Spleen (tissue), 11 donors: ENCODE measurements at regions not wholly inside any gene's neighbourhood (a gene's known extent, or its start where the extent isn't known, plus 50 kb on each side); places are given as distances from the start of the nearest gene placed in this dataset.

Experiments used
- DNase-seq: peaks from one replicate; pipeline ENCODE4 v3.0.0-alpha.2; 2020
- H3K27ac ChIP-seq, 8 donors: fragments of 200-600 bp; sonication (generic) in 7 of 8; 1 replicate in 4 of 8; 2 replicates in 4 of 8; pipeline versions ENCODE4 v1.5.0 to v1.8.0; 2016 to 2021; ENCODE audit warnings: inconsistent platforms in 4 of 8, mild to moderate bottlenecking in 4 of 8, moderate library complexity in 1 of 8
- H3K27me3 ChIP-seq, 7 donors: fragments of 200-600 bp; sonication (generic) in 6 of 7; replicated peaks in 1 of 7; 1 replicate in 4 of 7; 2 replicates in 3 of 7; pipeline versions ENCODE4 v1.5.0 to v1.8.0; 2016 to 2021; ENCODE audit warnings: inconsistent platforms in 3 of 7, mild to moderate bottlenecking in 1 of 7
- H3K36me3 ChIP-seq, 6 donors: fragments of 200-600 bp; sonication (generic) in 5 of 6; 1 replicate in 4 of 6; 2 replicates in 2 of 6; pipeline versions ENCODE4 v1.5.0 to v1.8.0; 2016 to 2021; ENCODE audit warnings: inconsistent platforms in 2 of 6
- H3K4me1 ChIP-seq, 6 donors: fragments of 200-600 bp; sonication (generic) in 5 of 6; 1 replicate in 3 of 6; 2 replicates in 3 of 6; pipeline versions ENCODE4 v1.5.0 to v1.8.0; 2016 to 2021; ENCODE audit warnings: inconsistent platforms in 3 of 6
- H3K4me3 ChIP-seq, 8 donors: fragments of 200-600 bp; sonication (generic) in 7 of 8; 1 replicate in 4 of 8; 2 replicates in 4 of 8; pipeline versions ENCODE4 v1.5.0 to v1.8.0; 2016 to 2021; ENCODE audit warnings: inconsistent platforms in 4 of 8, mild to moderate bottlenecking in 4 of 8, moderate library complexity in 2 of 8
- H3K9me3 ChIP-seq, 8 donors: fragments of 200-600 bp; sonication (generic) in 7 of 8; 1 replicate in 4 of 8; 2 replicates in 4 of 8; pipeline versions ENCODE4 v1.5.0 to v1.8.0; 2016 to 2021; ENCODE audit warnings: inconsistent platforms in 4 of 8
- POLR2A ChIP-seq, 3 donors: fragments of 450-650 bp; IDR thresholded peaks; one replicate each; pipeline ENCODE4 v1.5.1; 2017; ENCODE audit warnings: antibody characterized with exemption in 3 of 3, mild to moderate bottlenecking in 1 of 3
- POLR2AphosphoS5 ChIP-seq, 3 donors: sonication (generic); formaldehyde crosslinking; IDR thresholded peaks; one replicate each; pipeline ENCODE4 v1.5.1; 2017; ENCODE audit warnings: antibody characterized with exemption in 3 of 3
- WGBS, 5 donors: extraction: QIAGEN DNeasy Blood & Tissue Kit in 3 of 5; methylation state at CpG; one replicate each; pipeline versions ENCODE4 v1.1.5 to v1.1.7; 2013 to 2018; 5-methylcytosine and 5-hydroxymethylcytosine counted together
- intact Hi-C: fragments of 100-400 bp; cut with DNase I; formaldehyde crosslinking; loops from one replicate; pipeline ENCODE4 v1.15.0; 2023; ENCODE audit warnings: low total_unique reads
- TF ChIP-seq, protein P1 (sequence below), 11 experiments: fragments of 200-600 bp in 7 of 11; fragments of 450-650 bp in 4 of 11; sonication (generic) in 4 of 11; IDR thresholded peaks in 8 of 11; conservative IDR thresholded peaks in 3 of 11; 1 replicate in 7 of 11; 2 replicates in 4 of 11; pipeline versions ENCODE4 v1.4.0 to v1.8.0; 2016 to 2021; ENCODE audit warnings: antibody characterized with exemption in 11 of 11, inconsistent platforms in 4 of 11, mild to moderate bottlenecking in 1 of 11
- donor health status: healthy with polysubstance abuse.
- donor health status: DM: no; HTN: no; CAD: no; lungs with moderate emphysema.
- donor health status: DM: no; HTN: no; CAD: no.
- donor health status: Bipolar disorder and iron deficiency.
- donor health status: healthy.
- donor health status: DM: no; HTN: no; CAD: no.
- donor health status: DM: yes; HTN: yes; CAD: no.

GRCh38 chr2:35787302-35788031, 568.1 kb upstream of the CRIM1 start:
- Histone ChIP-seq H3K36me3 (no peaks in the 10 kb centered on the region), H3K27ac (no peak overlapping the region), H3K4me1 (no peaks in the 10 kb centered on the region), H3K9me3 (peaks cover 0 to 16% (median 9%) of the 10 kb centered on the region in 8 donors), H3K27me3 (no peaks in the 10 kb centered on the region), H3K4me3 (no peak overlapping the region)
- DNase-seq: no peak
- TF ChIP-seq POLR2AphosphoS5 (IDR thresholded peaks at IDR 0.05): no peak
- TF ChIP-seq POLR2A (IDR thresholded peaks at IDR 0.05): no peak
- TF ChIP-seq, protein P1, sequence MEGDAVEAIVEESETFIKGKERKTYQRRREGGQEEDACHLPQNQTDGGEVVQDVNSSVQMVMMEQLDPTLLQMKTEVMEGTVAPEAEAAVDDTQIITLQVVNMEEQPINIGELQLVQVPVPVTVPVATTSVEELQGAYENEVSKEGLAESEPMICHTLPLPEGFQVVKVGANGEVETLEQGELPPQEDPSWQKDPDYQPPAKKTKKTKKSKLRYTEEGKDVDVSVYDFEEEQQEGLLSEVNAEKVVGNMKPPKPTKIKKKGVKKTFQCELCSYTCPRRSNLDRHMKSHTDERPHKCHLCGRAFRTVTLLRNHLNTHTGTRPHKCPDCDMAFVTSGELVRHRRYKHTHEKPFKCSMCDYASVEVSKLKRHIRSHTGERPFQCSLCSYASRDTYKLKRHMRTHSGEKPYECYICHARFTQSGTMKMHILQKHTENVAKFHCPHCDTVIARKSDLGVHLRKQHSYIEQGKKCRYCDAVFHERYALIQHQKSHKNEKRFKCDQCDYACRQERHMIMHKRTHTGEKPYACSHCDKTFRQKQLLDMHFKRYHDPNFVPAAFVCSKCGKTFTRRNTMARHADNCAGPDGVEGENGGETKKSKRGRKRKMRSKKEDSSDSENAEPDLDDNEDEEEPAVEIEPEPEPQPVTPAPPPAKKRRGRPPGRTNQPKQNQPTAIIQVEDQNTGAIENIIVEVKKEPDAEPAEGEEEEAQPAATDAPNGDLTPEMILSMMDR (IDR thresholded peaks at IDR 0.05 in 8 of 11, conservative IDR thresholded peaks at IDR 0.05 in 3 of 11): no peak
- 58 to 84% (median 78%) methylated on average over 4 of the region's 4 CpGs for WGBS, 5 donors
- intact Hi-C loops: no loop called here

DNA sequence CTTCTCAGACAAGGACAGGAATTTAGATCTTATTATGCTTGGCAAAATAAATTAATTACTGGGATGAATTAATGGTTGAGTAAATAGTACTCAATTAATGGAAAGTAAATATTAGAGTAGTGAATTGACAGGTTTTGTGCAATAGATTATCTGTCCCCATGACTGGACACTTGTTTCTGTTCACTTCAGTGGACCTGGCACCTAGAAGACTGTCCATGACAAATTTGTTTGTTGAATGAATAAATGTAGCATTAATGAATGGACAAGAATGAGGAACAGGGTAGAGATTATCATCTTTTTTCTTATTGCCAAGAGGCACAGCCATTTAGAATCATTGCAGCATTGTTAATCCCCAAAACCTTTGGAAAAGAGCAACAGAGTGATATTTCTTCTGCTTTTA, 570.0 kb upstream of the CRIM1 start:
- Histone ChIP-seq H3K9me3 (peaks cover 0 to 24% (median 12%) of the 10 kb centered on the region in 8 donors), H3K4me3 (no peak overlapping the region), H3K27me3 (no peaks in the 10 kb centered on the region), H3K4me1 (no peaks in the 10 kb centered on the region), H3K36me3 (no peaks in the 10 kb centered on the region), H3K27ac (no peak overlapping the region)
- no peak for DNase-seq
- TF ChIP-seq, protein P1 (IDR thresholded peaks at IDR 0.05 in 8 of 11, conservative IDR thresholded peaks at IDR 0.05 in 3 of 11): no peak
- TF ChIP-seq POLR2AphosphoS5 (IDR thresholded peaks at IDR 0.05): no peak
- TF ChIP-seq POLR2A (IDR thresholded peaks at IDR 0.05): no peak
- intact Hi-C loops: no loop called here

GRCh38 chr2:35784777-35785176, 570.8 kb upstream of the CRIM1 start:
- H3K27me3 ChIP-seq: no peaks in the 10 kb centered on the region
- DNase-seq: no peak
- H3K9me3 ChIP-seq: peaks cover 0 to 24% (median 12%) of the 10 kb centered on the region in 8 donors
- 77 to 97% (median 85%) methylated on average over 1 of the region's 1 CpG for WGBS, 5 donors
- H3K4me3 ChIP-seq: no peak overlapping the region
- no peaks in the 10 kb centered on the region for H3K4me1 ChIP-seq
- TF ChIP-seq POLR2AphosphoS5 (IDR thresholded peaks at IDR 0.05): no peak
- no peaks in the 10 kb centered on the region for H3K36me3 ChIP-seq
- no peak overlapping the region for H3K27ac ChIP-seq
- intact Hi-C loops: no loop called here

DNA sequence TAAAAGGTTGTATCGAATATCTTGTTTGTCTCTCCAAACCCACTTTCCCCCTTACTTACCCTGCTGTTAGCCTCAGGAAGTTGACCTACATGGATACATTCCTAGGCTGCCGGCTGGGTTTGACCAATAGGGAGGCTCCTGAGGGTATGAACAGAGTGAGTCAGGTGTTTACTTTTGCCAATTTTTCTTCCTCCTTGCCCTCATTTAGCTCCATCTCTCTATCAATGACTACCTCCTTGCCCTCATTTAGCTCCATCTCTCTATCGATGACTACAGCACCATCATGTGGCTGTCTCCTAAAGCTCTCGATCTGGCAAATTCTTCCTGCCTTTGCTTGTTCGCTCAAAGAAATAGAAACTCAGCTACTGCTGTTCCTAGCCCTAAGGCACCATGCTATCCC, 571.9 kb upstream of the CRIM1 start:
- Histone ChIP-seq H3K9me3 (peaks cover 0 to 24% (median 12%) of the 10 kb centered on the region in 8 donors), H3K27me3 (no peaks in the 10 kb centered on the region), H3K4me1 (no peaks in the 10 kb centered on the region), H3K4me3 (no peak overlapping the region), H3K36me3 (no peaks in the 10 kb centered on the region), H3K27ac (no peak overlapping the region)
- 82 to 91% (median 87%) methylated on average over 5 of the region's 5 CpGs for WGBS, 5 donors
- TF ChIP-seq, protein P1 (IDR thresholded peaks at IDR 0.05 in 8 of 11, conservative IDR thresholded peaks at IDR 0.05 in 3 of 11): no peak
- TF ChIP-seq POLR2A (IDR thresholded peaks at IDR 0.05) (no peak), POLR2AphosphoS5 (IDR thresholded peaks at IDR 0.05) (no peak)
- DNase-seq: no peak
- intact Hi-C loops: no loop called here
